ENCODE measurements at regions not wholly inside any gene's neighbourhood (a gene's known extent, or its start where the extent isn't known, plus 50 kb on each side); places are given as distances from the start of the nearest gene placed in this dataset.

DNA sequence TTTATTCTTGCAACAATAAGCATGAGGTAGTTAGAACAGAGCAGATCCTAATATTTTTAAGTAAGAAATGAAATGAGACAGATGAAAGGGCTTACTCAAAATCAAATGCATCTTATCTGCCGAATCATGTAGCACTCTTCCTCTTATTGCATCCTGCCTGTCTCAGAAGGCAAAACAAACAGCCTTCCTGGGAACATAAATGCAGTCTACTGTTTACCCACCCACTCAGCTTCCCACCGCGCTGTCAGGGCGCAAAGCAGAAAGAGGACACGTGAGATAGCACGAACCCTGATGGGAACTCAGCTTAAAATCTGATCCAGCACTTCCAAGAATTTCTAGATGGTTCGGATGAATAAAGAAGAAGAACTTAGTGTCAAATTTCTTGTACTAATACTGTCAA, 114.4 kb upstream of the CDK1 start:
- CTCF ChIA-PET: interaction anchor here (0.8 kb wide), 1 partner anchor 17 kb away, joined by 3 read pairs; no protein-coding TSS in a partner anchor
- H3K4me1 Mint-ChIP-seq: no peaks in the 10 kb centered on the region
- POLR2A ChIA-PET: no interaction called here

DNA sequence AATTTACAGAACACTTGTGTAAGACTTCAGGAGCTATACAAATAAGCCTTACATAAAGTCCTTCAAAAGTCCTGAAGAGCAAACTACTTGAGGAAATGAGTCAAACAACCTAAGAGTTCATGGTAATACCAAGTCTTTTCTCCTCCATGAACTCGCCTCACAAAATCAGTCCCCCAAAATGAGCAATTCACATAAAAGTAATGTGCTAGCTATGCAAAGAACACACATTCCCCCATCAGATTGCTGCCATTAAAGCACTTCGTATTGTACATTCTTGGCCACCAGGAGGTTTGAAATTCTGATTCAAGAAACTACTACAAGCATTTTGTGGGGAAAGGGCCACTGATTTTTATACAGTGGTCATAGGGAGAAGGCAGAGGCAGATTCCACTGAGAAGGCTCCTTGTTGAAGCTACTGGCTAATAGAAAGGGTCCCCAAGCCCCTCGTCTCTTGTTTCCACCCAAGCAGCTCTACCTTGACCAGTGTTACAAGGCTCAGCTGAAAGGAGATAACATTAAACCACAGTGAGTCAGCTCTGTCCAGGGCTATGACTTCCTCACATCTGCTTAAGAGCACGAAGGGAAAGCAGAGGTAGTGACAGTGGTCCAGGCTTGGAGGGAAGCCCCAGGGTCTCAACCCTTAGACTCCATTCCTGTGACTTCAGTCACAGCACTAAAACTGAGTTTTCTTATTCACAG, 115.2 kb upstream of the CDK1 start:
- TF ChIP-seq, protein P1, sequence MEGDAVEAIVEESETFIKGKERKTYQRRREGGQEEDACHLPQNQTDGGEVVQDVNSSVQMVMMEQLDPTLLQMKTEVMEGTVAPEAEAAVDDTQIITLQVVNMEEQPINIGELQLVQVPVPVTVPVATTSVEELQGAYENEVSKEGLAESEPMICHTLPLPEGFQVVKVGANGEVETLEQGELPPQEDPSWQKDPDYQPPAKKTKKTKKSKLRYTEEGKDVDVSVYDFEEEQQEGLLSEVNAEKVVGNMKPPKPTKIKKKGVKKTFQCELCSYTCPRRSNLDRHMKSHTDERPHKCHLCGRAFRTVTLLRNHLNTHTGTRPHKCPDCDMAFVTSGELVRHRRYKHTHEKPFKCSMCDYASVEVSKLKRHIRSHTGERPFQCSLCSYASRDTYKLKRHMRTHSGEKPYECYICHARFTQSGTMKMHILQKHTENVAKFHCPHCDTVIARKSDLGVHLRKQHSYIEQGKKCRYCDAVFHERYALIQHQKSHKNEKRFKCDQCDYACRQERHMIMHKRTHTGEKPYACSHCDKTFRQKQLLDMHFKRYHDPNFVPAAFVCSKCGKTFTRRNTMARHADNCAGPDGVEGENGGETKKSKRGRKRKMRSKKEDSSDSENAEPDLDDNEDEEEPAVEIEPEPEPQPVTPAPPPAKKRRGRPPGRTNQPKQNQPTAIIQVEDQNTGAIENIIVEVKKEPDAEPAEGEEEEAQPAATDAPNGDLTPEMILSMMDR (IDR thresholded peaks at IDR 0.05): no peak
- H3K4me3 Mint-ChIP-seq: no peak overlapping the region
- intact Hi-C loops (cut with micrococcal nuclease): no loop called here
- ChIA-PET POLR2A (interaction anchor here (0.8 kb wide), 1 partner anchor 14 kb away, joined by 3 read pairs; no protein-coding TSS in a partner anchor), CTCF (interaction anchor here (1.0 kb wide), 1 partner anchor 17 kb away, joined by 3 read pairs; no protein-coding TSS in a partner anchor)
- H3K27me3 Mint-ChIP-seq: peaks cover 2% of the 10 kb centered on the region
- no peaks in the 10 kb centered on the region for H3K4me1 Mint-ChIP-seq
- DNase-seq (no peak), ATAC-seq (ENCODE audit: low read depth) (no peak)
- no peaks in the 10 kb centered on the region for H3K36me3 Mint-ChIP-seq (ENCODE audit: low read depth)
- H3K27ac Mint-ChIP-seq: no peak overlapping the region
- H3K9me3 Mint-ChIP-seq: peaks cover 5% of the 10 kb centered on the region

More for the DNA sequence above, 114.4 kb upstream of the CDK1 start:
- ATAC-seq (ENCODE audit: low read depth): no peak
- TF ChIP-seq, protein P1 (IDR thresholded peaks at IDR 0.05): no peak
- peaks cover 2% of the 10 kb centered on the region for H3K27me3 Mint-ChIP-seq
- no peaks in the 10 kb centered on the region for H3K9me3 Mint-ChIP-seq
- no peak overlapping the region for H3K4me3 Mint-ChIP-seq
- no peak for DNase-seq
- H3K36me3 Mint-ChIP-seq (ENCODE audit: low read depth): no peaks in the 10 kb centered on the region
- intact Hi-C loops (cut with micrococcal nuclease): no loop called here
- H3K27ac Mint-ChIP-seq: no peak overlapping the region

DNA sequence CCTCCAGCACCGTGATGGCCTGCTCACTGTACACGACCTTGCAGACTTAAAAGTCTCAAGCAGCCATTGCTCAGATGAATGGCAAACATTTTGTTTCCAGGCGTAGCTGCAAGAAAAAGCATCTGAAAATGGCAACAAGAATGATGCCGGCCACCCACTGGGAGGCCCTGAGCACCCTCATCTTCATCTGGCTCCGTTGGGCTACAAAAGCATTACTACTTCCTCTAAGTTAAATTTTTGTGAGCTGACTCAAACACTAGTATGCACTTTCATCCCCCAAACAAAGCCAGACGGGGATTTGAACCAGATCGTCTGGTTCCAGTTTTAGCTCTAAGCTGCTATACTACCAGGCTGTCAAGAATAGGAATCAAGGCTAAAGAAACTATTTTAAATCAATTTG, 116.6 kb upstream of the CDK1 start:
- H3K27ac Mint-ChIP-seq: no peak overlapping the region
- DNase-seq (no peak), ATAC-seq (ENCODE audit: low read depth) (no peak)
- CTCF ChIA-PET: no interaction called here
- H3K9me3 Mint-ChIP-seq: peaks cover 5% of the 10 kb centered on the region
- intact Hi-C loops (cut with micrococcal nuclease): no loop called here
- POLR2A ChIA-PET: no interaction called here
- no peaks in the 10 kb centered on the region for H3K36me3 Mint-ChIP-seq (ENCODE audit: low read depth)
- TF ChIP-seq, protein P1 (IDR thresholded peaks at IDR 0.05): no peak
- peaks cover 2% of the 10 kb centered on the region for H3K27me3 Mint-ChIP-seq
- H3K4me1 Mint-ChIP-seq: no peaks in the 10 kb centered on the region
- H3K4me3 Mint-ChIP-seq: no peak overlapping the region

DNA sequence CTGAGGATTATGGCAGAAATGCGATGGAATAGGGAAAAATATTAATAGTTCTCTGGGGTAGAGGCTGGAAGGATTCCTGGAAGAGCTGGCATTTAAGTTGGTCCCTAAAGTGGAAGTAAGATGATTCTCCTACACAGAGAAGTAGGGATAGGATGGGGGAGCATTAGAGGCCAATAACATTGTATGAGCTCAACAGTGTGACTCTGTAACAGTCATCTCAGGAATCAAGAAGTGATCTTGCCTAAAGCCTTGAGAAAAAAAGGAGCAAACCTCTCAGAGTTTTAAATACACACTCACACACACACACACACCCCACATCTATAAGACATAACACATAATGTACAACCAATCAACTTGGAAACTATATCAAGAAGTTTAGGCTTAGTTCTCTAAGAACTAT, 117.7 kb upstream of the CDK1 start:
- intact Hi-C loops (cut with micrococcal nuclease): no loop called here
- Mint-ChIP-seq H3K9me3 (peaks cover 5% of the 10 kb centered on the region), H3K4me1 (no peaks in the 10 kb centered on the region), H3K27me3 (peaks cover 2% of the 10 kb centered on the region), H3K36me3 (ENCODE audit: low read depth) (no peaks in the 10 kb centered on the region), H3K4me3 (no peak overlapping the region), H3K27ac (no peak overlapping the region)
- POLR2A ChIA-PET: no interaction called here
- ATAC-seq (ENCODE audit: low read depth) (no peak), DNase-seq (no peak)
- CTCF ChIA-PET: no interaction called here
- TF ChIP-seq, protein P1 (IDR thresholded peaks at IDR 0.05): no peak

DNA sequence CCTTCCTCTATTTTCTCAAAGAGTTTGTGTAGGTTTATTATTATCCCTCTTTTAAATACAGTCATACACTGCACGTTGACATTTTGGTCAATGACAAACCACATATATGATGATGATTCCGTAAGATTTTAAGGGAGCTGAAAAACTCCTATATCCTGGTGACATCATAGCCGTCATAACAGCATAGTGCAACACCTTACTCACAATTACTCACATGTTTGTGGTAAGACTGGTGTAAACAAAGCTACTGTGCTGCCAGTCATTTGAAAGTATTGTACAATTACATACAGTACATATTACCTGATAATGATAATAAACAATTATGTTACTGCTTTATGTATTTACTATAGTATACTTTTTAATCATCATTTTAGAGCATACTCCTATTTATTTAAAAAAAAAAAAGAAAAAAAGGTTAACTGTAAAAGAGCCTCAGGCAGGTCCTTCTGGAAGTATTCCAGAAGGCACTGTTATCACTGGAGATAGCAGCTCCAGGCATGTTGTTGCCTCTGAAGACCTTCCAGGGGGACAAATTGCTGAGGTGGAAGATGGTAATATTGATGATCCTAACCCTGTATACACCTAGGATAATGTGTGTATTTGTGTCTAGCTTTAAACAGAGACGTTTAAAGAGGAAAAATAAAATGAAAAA, 123.3 kb upstream of the CDK1 start:
- peaks cover 14% of the 10 kb centered on the region for H3K4me1 Mint-ChIP-seq
- intact Hi-C loops (cut with micrococcal nuclease): loop anchor here (10.0 kb wide), 2 partner anchors 310 to 630 kb away; no protein-coding TSS in a partner anchor
- ATAC-seq (ENCODE audit: low read depth) (no peak), DNase-seq (no peak)
- no peak overlapping the region for H3K27ac Mint-ChIP-seq
- CTCF ChIA-PET: no interaction called here
- POLR2A ChIA-PET: no interaction called here
- TF ChIP-seq, protein P1 (IDR thresholded peaks at IDR 0.05): no peak
- H3K4me3 Mint-ChIP-seq: no peak overlapping the region
- peaks cover 5% of the 10 kb centered on the region for H3K9me3 Mint-ChIP-seq
- no peaks in the 10 kb centered on the region for H3K27me3 Mint-ChIP-seq
- no peaks in the 10 kb centered on the region for H3K36me3 Mint-ChIP-seq (ENCODE audit: low read depth)

All from activated B cell treated with CpG ODN at 0.5 μM for 24 hours (primary cell).